GM21786 (cell line): ENCODE measurements at regions not wholly inside any gene's neighbourhood (a gene's known extent, or its start where the extent isn't known, plus 50 kb on each side); places are given as distances from the start of the nearest gene placed in this dataset.
"Not testable (repeated sequence)": the region's sequence is repeated elsewhere in the genome, so short reads cannot be mapped to it uniquely, and the experiment has no call there.

ENCODE experiments used
- ATAC-seq: cut with Tn5 transposase; IDR thresholded peaks from one replicate; pipeline ENCODE4 v1.9.1; 2021; ENCODE audit not compliant: unreplicated experiment

DNA sequence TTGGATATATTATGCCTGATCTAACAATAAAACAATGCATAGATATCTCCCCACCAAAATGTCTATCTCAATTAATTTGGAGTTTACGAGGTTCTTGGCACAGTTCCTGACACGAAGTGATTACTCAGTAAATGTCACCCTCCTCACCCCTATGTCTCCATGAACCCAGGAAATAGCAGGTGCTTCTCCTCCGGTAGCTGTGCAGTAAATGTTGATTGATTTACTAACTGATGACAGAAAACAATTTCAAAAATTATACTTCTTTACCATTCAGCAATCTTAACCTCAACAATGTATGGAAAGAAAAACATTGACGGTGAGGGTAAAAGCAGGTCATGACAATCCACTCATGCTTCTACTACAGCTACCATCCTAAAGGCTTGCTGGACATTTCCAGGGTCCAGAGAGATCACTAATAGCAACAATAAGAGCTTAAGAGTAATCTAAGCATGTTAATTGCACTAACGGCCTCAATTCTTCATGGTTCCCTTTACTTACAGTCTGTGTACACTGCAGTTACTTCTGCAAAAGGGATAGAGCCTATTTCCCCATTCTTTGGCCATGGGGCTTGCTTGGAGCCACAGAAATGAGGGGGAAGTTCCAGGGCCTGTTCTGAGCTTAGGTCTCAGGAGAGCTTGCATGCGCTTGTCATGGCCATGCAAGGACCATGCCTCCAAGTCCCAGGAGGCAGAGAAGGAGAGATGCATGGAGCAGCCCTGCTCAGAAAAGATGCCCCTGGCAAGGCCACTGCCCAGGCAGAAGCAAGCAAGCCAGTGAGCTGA, 222.6 kb downstream of the ATP6V0E2 start:
- not testable (repeated sequence) for ATAC-seq

DNA sequence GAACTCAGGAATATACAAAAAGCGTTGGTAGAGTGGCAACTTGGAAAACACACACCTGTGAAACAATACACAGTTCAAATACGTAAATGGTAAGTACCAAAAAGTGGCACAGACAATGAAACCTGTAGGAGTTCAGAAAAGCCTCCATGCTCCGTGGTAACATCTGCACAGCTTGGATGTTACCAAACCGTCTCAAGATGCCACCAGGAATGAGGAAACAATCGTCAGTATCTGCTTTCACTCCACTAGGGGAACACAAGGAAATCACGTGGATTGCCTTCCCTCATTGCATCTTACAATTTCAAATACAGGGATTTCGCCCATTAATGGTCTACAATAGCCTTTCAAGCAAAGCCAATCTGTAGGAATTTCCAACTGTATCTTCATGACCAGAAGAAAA, 224.6 kb upstream of the LRRC61 start:
- not testable (repeated sequence) for ATAC-seq

DNA sequence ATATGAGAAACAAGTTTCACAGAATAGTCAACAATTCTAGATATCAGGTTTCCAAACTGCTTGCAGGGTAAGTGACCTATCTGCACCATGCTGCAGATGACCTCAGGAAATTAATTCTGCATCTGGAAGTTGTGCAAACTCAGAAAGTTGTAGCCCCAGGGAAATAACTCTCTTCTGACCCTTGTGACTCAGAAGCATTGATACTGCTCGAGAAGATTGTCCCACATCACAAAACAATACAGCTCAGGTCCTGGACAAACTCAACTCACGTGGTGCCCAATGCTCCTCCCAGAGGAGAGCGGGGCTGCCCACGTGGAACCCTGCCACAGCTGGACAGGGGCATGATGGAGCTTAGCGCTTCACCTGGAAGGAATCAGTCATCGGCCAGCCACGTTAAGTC, 221.9 kb upstream of the LRRC61 start:
- not testable (repeated sequence) for ATAC-seq

DNA sequence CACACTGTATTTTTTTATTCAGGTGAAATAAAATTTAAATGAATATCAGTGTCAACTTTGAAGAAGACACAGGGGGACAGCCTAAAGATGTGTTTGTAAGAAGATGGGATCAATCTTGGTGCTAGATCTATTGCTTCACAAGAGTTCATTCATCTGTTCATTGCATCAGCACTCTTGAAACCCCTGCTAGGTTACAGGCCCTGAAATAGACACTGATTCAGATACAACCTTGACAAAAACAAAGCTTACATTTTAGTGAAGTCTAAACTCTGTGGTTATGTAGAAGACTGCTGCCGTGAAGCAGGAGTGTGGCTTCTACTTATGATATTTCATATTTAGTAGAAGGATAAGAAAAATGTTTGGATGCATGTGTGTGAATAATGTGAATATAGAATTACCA, 215.9 kb upstream of the LRRC61 start:
- ATAC-seq: not testable (repeated sequence)

DNA sequence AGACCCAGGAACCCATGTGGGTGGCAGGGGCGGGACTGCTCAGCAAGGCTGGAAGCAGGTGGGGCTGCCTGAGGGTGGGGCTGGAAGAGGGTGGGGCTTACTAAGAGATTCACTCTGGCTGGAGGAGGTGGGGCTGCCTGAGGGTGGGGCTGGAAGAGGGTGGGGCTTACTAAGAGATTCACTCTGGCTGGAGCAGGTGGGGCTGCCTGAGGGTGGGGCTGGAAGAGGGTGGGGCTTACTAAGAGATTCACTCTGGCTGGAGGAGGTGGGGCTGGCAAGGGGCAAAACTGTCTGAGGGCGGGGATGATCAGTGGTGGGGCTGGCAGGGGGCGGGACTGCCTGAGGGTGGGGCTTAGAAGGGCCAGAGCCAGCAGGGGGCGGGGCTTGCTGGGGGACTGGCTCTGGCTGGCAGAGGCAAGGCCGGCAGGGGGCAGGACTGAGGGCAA, 212.8 kb upstream of the LRRC61 start:
- ATAC-seq: not testable (repeated sequence)

DNA sequence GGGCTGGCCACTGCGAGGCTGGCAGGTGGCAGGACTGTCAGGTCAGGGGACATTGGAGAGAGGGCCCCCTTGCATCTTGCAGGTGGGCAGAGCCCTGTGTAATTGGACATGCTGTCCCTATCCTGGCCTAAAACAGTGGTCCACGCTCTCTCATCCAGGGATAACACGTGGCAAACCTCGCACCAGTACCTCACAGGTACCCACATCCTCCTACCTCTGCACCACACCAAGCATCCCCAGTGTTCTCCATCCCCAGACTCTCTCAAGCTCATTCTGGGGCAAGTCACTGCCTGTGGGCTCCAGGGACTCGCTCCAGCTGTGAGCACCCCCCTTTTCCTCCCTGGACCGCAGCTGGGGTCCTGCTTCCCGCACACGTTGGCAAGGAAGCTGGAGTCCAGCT, 212.3 kb upstream of the LRRC61 start:
- not testable (repeated sequence) for ATAC-seq

DNA sequence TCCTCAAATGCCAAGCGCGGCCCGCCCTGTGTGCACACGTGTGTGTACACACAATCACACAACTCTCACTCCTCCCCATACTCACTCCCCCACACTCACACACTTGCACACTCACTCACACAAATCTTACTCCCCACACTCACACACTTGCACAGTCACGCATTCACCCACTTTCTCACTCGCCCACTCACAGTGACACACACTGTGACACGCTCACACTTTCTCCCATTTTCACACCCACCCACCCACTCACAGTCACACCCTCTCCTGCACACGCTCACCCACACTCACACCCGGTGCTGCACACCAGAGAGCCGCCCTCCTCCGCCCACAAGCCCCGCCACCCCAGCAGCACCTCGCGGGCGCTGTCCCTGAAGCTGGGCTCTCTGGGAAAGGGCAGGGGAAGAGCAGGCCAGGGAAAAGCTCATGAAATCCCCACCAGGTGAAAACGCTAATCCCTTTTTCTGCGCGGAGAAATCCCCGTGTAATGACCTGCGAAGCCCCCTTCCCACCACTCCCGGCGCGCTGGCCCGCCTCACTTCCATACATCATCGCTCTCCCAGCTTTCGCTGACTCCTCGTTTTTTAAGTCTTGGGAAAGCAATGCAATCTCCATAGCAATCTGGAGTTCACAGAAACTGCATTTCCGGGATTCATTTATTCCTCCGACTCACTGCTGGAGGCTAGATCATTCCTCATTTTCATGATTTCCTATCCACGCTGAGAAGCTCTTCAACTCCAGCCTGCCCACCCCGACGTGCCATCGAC, 211.6 kb upstream of the LRRC61 start:
- ATAC-seq: not testable (repeated sequence)

DNA sequence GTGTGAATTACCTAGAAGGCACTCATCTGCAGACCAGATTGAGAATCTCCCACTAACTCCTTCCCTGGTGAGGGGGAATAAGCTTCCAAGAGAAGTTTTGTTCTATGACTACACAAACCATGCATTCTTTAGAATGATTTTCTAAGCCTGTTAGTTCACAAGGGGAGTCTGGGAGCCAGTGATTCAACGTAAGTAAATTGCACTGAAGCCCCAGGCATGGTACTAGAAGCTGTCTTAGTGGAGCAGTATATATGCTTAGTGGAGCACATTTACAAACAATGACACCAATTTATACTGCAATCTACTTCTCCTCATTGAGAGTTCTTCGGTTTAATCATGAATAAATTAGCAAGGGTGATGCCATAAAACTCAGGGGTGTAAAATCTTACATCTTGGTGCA, 209.9 kb upstream of the LRRC61 start:
- ATAC-seq: not testable (repeated sequence)

DNA sequence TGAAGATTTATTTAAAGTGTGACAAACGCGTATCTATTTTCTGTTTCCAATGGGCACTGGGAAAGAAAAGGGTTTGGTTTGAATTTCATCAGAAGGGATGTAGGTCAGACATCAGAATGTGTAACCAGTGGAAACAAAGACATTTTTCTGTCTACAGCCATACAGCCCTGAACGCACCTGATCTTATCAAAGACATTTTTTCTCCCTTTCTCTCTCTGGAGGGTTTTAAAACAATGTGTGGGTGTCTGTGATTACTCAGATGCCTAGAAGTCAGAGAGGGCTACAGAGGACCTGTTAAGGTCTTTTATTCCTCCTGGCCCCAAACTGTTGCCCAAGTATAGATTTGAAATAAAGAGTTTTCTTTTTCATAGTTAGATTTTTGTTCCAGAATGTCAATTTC, 208.6 kb upstream of the LRRC61 start:
- ATAC-seq: not testable (repeated sequence)

DNA sequence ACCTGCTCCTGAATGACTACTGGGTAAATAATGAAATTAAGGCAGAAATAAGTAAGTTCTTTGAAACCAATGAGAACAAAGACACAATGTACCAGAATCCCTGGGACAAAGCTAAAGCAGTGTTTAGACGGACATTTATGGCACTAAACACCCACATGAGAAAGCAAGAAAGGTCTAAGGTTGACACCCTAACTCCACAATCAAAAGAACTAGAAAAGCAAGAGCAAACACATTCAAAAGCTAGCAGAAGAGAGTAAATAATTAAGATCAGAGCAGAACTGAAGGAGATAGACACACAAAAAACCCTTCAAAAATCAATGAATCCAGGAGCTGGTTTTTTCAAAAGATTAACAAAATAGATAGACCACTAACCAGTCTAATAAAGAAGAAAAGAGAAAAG, 203.2 kb upstream of the LRRC61 start:
- ATAC-seq: not testable (repeated sequence)

DNA sequence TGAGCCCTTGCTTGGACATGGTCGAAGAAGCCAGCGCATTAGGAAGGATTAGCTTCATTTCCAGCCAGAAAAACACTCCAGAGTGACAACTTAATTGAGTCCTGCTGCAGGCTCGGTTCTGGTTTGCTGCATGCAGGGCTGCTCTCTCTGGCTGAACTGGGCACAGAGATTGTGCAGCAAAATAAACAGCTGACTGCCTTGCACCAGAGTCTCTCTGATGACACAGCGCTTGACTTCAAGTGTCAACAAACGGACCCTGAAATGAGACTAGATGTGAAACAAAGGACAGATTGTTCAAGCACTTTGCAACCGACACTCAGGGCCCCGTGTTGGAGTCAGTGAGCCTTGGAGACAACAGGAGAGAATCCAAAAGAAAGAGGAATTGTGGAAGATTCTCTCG, 197.3 kb upstream of the LRRC61 start:
- not testable (repeated sequence) for ATAC-seq

DNA sequence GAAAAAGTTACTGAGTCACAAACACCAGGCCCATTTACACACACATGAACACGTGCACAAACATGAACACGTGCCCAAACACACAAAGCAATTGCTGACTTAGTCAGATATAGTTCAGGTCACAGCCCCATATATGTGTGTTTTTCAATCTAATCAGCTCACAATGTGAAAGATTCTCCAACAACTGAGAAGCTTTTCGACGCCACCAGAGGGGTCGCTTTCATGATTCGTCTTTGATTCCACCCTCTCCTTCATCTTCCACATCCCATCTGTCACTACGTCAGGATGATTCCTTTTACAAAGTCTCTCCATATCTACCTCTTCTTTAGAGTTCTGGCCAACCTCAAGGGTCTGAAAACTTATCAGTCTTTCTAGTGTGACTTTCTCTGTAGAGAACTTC, 188.7 kb upstream of the LRRC61 start:
- ATAC-seq: not testable (repeated sequence)

DNA sequence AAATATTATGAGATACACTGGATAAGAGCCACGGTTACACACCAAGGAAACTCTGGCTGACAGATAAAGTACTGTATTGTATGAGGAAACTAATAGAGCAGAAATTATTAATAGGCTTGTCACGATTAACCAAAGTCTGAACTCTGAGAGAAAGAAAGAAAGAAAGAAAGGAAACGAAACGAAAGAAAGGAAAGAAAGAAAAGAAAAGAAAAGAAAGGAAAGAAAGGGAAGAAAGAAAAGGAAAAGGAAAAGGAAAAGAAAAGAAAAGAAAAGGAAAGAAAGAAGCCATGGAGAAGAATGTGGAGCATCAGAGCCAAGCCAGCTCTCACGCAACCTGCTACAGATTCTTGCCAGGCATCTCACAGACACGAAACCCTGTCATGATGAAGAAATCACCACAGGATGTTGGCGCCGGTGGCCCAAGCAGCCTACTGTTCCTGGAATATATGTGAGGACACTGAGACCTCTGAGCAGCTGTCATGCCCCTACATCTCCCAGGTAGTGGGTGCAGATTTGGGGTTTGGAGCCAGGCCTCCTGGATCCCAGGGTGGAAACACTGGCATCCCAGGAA, 187.4 kb upstream of the LRRC61 start:
- ATAC-seq: not testable (repeated sequence)

DNA sequence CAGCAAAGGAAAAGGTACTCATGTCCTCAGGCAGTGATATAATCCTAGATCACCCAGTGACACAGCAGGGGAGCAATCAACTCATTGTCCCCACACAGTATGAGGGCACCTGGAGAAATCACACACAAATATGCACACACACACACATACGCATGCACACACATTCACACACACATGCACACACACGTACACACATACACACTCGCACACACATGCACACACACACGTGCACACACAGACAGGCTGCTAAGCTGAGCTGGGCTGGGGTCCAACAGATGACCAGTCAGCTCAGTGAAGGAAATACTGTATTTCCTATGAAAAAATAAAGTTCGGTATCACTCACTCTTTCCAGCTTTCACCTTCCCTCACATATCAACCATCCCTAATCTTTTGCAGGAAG, 183.3 kb upstream of the LRRC61 start:
- not testable (repeated sequence) for ATAC-seq

DNA sequence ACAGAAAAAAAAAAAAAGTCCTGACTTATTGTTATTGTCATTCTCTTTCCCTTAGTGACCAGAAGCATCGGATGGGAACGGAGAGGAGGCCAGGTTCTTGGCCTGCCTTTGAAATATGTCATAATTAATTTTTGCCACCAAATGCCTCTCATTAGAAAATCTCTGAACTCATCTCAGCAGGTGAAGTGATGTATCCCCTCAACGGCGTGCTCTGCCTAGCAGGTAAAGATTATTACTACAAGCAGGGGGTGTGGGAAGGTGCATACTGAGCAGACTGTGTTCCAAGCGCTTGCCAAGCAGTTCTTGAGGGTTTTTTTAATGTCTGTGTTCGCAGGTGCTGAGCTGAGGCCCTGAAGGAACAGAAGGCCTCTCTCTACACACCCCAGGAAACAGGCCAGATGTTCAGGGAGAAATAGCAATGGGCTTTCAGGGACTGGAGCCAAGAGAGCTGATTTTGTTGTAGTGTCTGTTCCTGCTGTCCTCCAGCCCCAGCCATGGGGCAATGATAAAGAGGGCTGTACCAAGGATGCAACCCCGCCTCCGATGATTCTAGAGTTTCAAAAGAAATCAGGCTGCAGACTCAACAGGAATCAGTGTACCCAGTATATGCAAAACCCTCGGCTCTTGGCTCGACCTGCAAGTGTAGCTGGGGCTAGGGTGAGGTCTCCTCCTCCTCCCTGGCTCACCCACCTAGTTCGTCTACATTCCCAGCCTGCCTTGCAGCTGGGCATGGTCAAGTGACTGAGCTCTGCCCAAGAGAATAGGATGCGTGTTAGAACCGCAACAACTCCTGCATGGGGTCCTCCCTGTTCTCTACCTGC, 181.4 kb upstream of the LRRC61 start:
- ATAC-seq: not testable (repeated sequence)

DNA sequence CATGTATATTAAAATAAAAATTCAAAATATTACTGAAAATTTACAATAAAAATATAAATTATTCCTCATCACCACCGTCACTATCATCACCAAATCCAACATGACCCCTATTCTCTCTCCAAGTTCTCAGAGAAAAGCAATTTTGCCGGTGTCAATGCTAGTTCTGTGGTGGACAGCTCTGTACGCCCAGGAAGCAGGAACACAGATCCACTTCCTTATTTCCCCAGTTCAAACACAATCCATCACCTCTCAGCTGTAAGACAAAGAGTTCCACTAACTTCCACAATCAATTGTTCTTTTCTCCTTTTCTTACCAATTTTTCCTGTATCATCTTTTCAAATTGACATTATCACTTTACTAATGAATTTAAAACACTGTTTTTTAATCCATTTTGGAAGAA, 177.0 kb upstream of the LRRC61 start:
- ATAC-seq: not testable (repeated sequence)

DNA sequence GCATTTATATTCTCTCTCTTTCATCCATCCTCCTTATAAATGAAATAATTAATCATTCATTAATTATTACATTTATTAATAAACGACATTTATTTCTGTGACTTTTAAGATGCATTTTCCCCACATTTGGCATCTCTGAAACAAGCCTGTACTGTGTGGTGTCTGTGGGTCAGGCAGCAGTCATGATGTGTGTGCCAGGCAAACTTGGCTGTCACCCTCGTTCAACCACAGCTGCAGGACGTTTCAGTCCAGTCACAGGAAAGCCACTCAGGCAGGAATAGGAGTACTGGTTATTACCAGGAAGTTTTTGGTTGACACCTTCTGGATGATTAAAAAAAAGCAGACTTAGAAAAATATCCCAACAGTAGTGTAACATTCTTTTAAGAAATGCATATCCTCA, 175.6 kb upstream of the LRRC61 start:
- not testable (repeated sequence) for ATAC-seq

DNA sequence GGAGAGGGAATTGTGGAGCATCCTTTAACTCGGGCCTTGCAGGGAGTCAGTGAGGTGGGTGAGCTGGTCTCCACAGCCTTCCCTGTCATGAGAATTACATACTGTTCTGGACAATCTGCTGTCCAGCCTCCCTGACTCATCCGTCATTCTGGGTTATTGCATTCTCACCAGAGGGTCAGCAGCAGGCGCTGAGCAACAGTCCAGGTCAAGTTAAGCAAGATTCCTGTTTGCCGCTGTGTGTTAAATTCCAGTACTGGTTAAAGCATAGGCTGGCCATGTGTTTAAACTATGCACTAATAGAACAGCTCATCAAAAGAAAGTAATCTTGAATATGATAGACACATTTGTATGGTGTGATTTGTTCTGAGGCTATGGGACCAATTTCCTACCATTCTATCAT, 167.1 kb upstream of the LRRC61 start:
- ATAC-seq: not testable (repeated sequence)

DNA sequence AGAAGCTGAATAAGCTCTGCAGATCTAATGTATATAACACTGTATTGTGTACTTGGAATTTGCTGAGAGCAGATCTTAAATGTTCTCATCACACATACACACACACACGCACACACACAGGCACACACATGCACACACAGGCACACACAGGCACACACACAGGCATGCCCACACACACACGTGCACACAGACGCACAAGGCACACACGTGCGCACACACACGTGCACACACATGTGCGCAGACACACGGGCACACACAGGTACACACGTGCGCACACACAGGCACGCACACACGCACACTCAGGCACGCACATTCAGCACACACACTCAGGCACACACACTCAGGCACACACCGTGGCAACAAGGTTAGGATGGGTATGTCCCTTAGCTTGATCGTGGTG, 164.5 kb upstream of the LRRC61 start:
- not testable (repeated sequence) for ATAC-seq

DNA sequence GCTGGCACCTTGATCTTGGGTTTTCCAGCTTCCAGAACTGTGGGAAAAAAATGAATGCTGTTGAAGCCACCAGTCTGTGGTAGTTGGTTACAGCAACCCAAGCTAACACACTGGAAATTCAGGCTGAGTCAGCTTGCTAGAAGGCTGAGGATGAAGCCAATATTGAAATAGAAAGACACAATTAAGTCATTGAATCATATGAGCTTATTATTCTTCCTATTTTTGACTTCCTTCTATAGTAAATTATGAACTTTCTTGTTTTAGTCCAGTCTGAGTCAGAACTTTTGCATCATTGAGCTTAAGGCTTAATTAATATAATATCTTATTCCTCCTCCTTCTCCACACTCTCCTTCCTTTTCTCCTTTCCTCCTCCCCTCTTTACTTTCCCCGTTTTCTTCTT, 153.6 kb upstream of the LRRC61 start:
- not testable (repeated sequence) for ATAC-seq

DNA sequence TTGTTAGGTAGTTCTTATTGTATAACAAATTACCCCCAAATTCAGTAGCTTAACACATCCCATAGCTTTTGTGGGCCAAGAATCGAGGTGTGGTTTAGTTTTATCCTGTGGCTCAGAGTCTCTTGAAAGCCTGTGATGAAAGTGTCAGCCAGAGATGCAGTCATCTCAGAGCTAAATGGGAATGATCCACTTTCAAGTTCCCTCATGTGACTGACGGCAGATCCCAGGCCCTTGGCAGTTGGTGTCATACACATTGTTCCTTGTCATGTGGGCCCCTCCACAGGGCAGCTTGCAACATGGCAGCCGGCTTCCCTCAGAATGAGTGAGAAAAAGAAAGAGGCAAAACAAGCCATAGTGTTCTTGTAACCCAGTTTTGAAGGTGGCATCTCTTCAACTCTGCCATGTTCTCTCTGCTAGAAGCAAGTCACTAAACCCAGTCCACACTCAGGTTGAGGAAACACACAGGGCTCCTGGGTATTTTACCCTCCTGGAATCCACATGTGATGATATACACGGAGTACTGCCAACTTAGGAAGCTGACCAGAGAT, 153.1 kb upstream of the LRRC61 start:
- not testable (repeated sequence) for ATAC-seq
